Lower leg skin (tissue), 4 donors: ENCODE measurements at regions not wholly inside any gene's neighbourhood (a gene's known extent, or its start where the extent isn't known, plus 50 kb on each side); places are given as distances from the start of the nearest gene placed in this dataset.

Experiments
- DNase-seq, 2 donors: peaks; one replicate each; pipeline ENCODE4 v3.0.0-alpha.2; 2019; ENCODE audit warnings: low spot score in 2 of 2
- H3K4me3 ChIP-seq: fragments of 200-600 bp; sonication (generic); 2 replicates; pipeline ENCODE4 v1.5.1; 2017; ENCODE audit warnings: mild to moderate bottlenecking, low read depth; ENCODE audit not compliant: poor library complexity, severe bottlenecking
- CTCF ChIP-seq, 3 donors: fragments of 450-650 bp; IDR thresholded peaks; one replicate each; pipeline ENCODE4 v1.5.1; 2016; ENCODE audit warnings: antibody characterized with exemption in 3 of 3, mild to moderate bottlenecking in 3 of 3, moderate library complexity in 2 of 3
- POLR2A ChIP-seq, 2 donors: fragments of 450-650 bp; IDR thresholded peaks; one replicate each; pipeline ENCODE4 v1.6.1; 2016 to 2017; ENCODE audit warnings: antibody characterized with exemption in 2 of 2, mild to moderate bottlenecking in 1 of 2, moderate library complexity in 1 of 2
- WGBS, 2 donors: methylation state at CpG; one replicate each; pipeline ENCODE4 v1.1.5; 2018; 5-methylcytosine and 5-hydroxymethylcytosine counted together
- intact Hi-C: fragments of 100-400 bp; cut with DNase I; formaldehyde crosslinking; loops from one replicate; pipeline ENCODE4 v1.15.0; 2023; ENCODE audit warnings: low total_unique reads

GRCh38 chr13:26473571-26474230, 83.8 kb upstream of the WASF3 start:
- intact Hi-C loops, result no loop called here
- DNase-seq, result peak; percentile 1 to 49
- 44 to 50% methylated on average over 5 of the region's 5 CpGs for WGBS, 2 donors
- no peak for TF ChIP-seq POLR2A (IDR thresholded peaks at IDR 0.05)
- no peak for TF ChIP-seq CTCF (IDR thresholded peaks at IDR 0.05)
- H3K4me3 ChIP-seq, result no peak overlapping the region

- no peak overlapping the region for H3K4me3 ChIP-seq
- DNase-seq, result peak; percentile 2 to 63
- WGBS, 2 donors, result 72 to 78% methylated on average over 11 of the region's 11 CpGs
- intact Hi-C loops, result no loop called here
- no peak for TF ChIP-seq CTCF (IDR thresholded peaks at IDR 0.05)
- no peak for TF ChIP-seq POLR2A (IDR thresholded peaks at IDR 0.05)
Measured at GRCh38 chr13:26474286-26474685, 83.2 kb upstream of the WASF3 start.

- H3K4me3 ChIP-seq, result no peak overlapping the region
- DNase-seq, result peak in 1 of 2 donors; percentile 21
- 41 to 52% methylated on average over 8 to 15 of the region's 15 CpGs for WGBS, 2 donors
- intact Hi-C loops, result no loop called here
- TF ChIP-seq CTCF (IDR thresholded peaks at IDR 0.05), result no peak
- no peak for TF ChIP-seq POLR2A (IDR thresholded peaks at IDR 0.05)
Measured at GRCh38 chr13:26475176-26476110, 82.0 kb upstream of the WASF3 start.

- WGBS, 2 donors, result 4% methylated on average over 15 of the region's 20 CpGs; no CpG with 5 or more reads in 1 of the 2 donors
- intact Hi-C loops, result no loop called here
- DNase-seq, result no peak
- TF ChIP-seq POLR2A (IDR thresholded peaks at IDR 0.05) (no peak), CTCF (IDR thresholded peaks at IDR 0.05) (no peak)
- H3K4me3 ChIP-seq, result no peak overlapping the region
Measured at GRCh38 chr13:26476111-26476781, 81.2 kb upstream of the WASF3 start.

GRCh38 chr13:26476782-26477142, 80.7 kb upstream of the WASF3 start:
- no peak overlapping the region for H3K4me3 ChIP-seq
- intact Hi-C loops, result no loop called here
- WGBS, 2 donors, result 26% methylated on average over 3 of the region's 3 CpGs; no CpG with 5 or more reads in 1 of the 2 donors

GRCh38 chr13:26477681-26478080, 79.8 kb upstream of the WASF3 start:
- intact Hi-C loops, result no loop called here
- TF ChIP-seq CTCF (IDR thresholded peaks at IDR 0.05) (no peak), POLR2A (IDR thresholded peaks at IDR 0.05) (no peak)
- H3K4me3 ChIP-seq, result no peak overlapping the region
- 91% methylated on average over 6 of the region's 6 CpGs; no CpG with 5 or more reads in 1 of the 2 donors for WGBS, 2 donors
- DNase-seq, result no peak

More at GRCh38 chr13:26476782-26477142, 80.7 kb upstream of the WASF3 start:
- no peak for DNase-seq
- no peak for TF ChIP-seq POLR2A (IDR thresholded peaks at IDR 0.05)
